ENCODE measurements at regions not wholly inside any gene's neighbourhood (a gene's known extent, or its start where the extent isn't known, plus 50 kb on each side); places are given as distances from the start of the nearest gene placed in this dataset.

DNA sequence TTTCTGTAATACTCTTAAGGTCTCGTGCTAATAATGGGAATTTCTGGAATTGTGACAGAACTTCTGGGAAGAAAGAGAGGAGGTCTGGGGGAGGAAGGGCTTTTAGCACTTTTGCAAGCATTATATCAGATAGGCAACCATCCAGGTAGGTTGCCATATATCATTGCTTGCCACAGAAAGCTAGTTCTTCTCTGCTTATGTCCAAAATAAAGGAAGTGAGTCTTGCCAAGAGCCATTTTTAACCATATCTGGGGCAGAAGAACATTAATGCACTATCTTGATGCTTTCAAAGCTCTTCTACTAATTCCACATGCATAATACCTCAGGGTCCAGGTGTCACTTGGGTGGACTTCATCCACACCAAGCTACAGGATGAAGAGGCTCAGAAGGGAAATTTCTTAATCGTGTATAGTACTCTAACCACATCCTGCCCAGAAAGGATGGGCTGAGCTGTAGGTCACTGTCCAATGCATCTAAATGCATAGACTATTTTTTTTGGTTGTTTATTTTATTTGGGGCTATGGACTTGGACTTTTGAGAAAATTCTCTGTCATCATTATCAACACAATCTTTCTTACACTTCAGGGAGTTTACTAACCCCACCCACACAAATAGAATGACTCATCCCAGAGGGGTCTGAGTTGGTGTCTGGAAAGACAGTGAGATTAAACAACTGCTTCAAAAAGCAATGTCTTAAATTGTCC lies 68.9 kb upstream of the ADO start:
- DNase-seq (ENCODE audit: low read depth in 2 of 3, low spot score in 2 of 3), result no peak

DNA sequence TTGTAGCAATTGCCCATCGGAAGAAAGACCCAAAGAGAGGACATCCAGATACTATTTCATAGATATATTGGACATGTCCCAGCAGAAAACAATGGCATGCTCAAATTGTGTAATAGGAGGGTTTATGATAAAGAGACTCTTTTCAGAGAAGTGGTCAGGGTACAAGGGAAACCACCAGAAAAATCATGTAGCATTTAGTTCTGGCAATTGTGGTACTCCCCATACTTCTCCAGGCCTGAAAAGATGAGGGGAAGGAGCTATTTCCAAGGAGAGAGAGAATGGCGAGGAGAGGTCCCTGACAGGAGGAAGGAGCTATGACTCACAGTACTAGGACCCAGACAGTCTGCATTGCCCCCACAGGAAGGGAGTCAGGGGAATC lies 68.4 kb upstream of the ADO start:
- DNase-seq (ENCODE audit: low read depth in 2 of 3, low spot score in 2 of 3), result no peak

DNA sequence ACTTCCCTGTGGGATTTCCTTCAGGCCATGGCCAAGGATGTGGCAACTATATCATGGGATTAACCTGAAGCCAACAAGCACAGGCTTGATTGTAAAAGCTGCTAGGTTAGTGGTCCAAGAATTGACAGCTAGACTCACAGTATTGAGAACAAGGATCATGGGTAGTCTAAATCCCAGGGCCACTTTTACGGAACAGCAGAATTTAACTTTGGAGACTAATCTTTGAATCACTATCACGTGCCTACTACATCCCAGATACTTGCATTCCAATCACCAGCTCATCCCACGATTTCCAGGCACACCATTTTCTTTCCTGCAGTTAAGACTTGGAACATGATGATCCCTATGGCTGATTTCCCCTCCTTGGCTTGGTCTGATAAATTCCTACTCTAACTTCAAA lies 65.6 kb upstream of the ADO start:
- DNase-seq (ENCODE audit: low read depth in 2 of 3, low spot score in 2 of 3), result no peak

DNA sequence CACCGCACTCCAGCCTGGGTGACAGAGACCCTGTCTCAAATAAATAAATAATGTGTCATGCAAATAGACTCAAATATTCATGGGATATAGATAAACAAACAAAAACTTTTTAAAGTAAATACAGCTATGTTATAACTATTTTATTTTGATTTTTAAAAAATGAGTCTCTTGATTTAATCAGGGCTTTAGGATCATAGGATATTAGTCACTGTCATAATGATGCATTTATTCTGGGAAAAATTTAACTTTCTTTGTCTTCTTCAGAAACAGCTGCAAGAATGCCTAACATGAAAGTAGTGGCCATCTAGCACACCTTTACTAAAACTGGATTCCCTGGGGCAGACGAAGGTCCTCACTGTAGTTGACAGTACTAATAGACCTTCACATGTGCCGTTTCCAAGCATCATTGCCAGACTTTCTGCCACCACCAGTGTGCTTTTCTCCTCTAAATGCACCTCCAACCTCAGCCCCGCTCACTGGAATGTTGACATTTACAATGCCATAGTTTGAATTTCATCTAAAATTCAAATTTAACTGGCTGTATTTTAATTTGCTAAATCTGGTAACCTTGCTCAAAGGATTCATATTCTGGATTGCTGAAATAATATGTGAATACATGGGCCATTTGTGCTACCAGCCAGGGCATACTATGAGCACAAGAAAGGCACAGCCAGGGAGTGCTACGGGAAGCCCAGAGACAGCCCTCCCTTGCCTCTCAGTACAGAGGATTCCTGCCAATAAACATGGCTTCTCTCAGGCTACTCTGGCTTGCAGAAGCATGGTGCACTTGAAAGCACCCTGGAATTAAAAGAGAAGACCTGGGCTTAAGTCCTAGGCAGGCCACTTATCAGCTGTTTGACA lies 63.4 kb upstream of the ADO start:
- no peak for DNase-seq (ENCODE audit: low read depth in 2 of 3, low spot score in 2 of 3)

DNA sequence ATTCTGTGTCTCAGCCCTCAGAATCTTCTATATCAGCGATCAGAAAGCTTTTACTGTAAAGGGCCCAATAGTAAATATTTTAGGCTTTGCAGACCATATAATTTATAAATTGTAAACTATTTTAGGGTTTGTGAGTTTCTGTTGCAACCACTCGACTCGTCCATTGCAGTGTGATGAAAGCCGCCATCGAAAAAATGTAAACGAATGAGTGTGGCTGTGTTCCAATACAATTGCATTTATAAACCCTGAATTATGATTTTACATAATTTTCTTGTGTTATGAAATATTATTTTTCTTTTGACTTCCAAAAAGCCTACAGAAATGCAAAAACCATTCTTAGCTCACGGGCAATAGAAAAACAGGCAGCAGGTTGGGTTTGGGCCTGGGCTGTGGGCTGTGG lies 62.5 kb upstream of the ADO start:
- DNase-seq (ENCODE audit: low read depth in 2 of 3, low spot score in 2 of 3), result no peak

DNA sequence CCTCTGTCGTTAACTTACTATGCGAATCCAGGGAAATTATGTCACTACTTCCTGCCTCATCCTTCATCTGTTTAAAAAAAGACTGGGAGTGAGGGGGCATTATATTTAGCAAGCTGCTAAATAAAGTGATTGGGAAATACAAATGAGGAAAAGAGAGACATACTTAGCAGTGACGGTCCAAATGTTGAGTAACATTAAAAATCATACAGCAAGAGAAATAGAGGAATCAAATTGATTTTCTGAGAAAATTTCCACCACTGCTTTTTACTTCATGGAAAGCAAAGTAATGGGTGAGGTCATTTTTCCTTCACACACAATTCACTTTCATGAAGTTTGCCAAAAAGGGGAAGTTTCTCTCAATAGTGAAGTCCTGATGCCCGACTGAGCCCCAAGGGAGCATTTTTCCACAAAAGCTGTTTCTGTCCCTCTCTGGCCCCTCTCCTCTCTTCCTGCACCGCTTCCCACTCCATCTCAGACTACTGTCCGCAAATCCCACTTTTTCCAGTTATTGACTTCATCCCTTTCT lies 61.9 kb upstream of the ADO start:
- no peak for DNase-seq (ENCODE audit: low read depth in 2 of 3, low spot score in 2 of 3)

DNA sequence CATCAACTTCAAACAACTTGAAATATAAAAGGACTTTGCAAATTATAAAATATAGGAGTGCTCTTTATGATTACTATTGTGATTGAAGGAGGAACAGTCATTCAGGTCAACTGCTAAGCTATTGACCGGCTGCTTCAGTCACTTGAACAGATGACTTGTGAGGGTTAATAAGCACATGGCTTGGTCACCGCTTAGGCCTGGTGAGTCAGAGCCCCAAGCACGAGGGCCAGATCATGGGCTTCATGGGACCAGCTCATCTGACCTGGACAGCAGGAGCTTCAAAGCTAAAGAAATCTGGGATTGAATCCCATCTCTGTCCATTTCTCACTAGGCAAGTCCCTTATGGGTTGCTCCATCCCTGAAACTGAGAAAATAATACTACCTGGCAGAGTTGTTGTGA lies 60.4 kb upstream of the ADO start:
- DNase-seq (ENCODE audit: low read depth in 2 of 3, low spot score in 2 of 3), result no peak

DNA sequence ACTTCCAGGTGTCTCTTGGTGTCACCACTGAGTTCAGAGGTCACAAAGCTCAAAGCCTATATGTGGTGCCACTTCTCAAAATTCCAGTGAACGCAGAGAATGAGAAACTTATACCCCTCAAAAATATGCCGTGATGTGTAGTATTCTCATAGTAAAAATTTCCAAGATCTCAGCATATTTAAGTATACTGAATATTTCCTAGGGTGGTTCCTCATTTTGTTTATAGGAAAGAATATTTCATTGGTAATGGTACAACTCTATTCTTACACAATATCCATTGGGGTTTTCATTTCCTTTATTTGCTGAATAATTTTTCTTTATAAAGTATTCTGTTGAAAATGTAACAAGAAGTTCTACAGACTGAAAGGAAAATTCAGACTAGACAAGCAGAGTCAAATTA lies 58.9 kb upstream of the ADO start:
- no peak for DNase-seq (ENCODE audit: low read depth in 2 of 3, low spot score in 2 of 3)

DNA sequence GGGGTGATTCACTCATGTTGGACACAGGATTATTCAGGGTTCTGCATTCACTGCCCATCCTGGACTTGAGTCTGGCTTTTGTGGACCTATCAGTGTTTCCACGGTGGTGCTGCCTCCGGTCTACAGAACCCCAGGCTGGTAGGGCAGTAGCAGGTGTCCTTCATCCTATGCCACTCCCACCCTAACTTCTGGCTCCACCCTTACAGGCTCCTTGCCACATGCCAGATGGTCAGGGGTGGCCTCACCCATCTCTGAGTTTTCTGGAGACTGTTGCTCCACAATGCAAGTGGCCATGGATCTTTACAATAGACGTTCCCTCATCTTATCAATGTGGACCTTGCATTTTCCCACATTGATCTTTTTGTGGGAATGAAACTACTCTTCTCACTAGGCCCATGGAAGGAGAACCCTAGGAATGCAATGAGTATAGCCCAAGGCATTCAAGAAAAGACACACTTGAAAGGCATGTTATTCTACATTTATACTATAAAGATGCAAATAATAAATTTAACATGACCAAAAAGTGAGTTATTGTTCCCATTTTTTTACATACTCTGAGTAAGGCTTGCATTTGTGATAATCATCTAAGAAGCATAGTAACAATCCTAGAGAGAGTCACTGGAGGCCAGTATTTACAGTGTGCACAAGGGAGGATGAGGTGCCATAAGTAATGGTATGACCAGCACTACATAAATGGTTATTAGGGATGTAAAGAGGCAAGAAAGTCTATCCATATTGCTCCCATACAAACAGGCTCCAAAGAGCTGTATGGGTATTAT lies 57.4 kb upstream of the ADO start:
- no peak for DNase-seq (ENCODE audit: low read depth in 2 of 3, low spot score in 2 of 3)

DNA sequence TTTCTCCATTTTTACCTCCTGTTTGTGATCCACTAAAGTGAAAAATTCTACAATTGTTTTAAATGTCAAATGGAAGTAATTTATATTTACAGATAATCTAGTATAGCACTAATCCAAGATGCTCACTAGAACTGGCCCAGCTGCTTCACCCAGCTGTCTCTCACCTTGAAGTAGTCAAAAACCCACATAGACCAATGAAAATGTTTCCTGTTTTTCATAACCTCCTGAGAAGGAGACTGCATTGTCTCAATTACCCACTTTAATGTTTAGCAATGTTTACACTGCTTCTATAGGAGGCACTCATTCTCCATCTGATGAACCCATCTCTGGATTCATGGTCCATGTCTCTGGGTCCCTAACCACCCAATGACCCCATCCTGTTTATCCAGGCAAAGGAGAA lies 56.1 kb upstream of the ADO start:
- no peak for DNase-seq (ENCODE audit: low read depth in 2 of 3, low spot score in 2 of 3)

DNA sequence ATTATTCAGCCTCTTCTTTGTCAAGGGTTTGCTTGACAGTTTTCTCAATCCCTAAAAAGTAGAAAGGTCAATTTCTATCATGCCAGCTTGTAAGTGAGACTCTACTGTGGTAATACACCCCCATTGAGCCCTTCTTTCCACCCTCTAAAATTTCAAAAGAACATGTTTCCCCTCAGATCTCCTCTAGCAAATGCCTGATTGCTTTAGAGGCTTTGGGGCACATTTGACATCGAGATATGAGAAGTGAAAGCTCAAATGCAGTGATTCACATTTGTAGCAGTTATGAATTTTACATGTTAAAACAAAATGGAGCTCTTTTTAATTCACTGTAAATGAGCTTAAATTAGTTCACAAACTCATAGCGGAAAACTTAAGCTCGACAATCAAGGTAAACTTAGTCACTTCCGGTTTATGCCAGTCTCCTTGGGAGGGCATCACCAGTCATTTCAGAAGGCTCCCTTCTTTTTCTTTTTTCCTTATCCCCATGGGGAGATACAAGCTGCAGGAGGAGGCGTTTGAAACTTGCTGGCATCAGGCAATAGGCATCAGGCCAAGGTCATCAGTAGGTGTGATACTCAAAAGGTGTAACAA lies 55.3 kb upstream of the ADO start:
- DNase-seq (ENCODE audit: low read depth in 2 of 3, low spot score in 2 of 3), result no peak
